HCT116 (cell line): ENCODE measurements at regions not wholly inside any gene's neighbourhood (a gene's known extent, or its start where the extent isn't known, plus 50 kb on each side); places are given as distances from the start of the nearest gene placed in this dataset.

ENCODE experiments used
- CEBPB ChIP-seq: IDR thresholded peaks from 2 replicates; pipeline ENCODE4 v1.6.1; 2012; ENCODE audit warnings: low read depth
- EZH2 ChIP-seq: fragments of 200-600 bp; sonication (generic); IDR thresholded peaks from 2 replicates; pipeline ENCODE4 v1.6.1; 2017; ENCODE audit warnings: antibody characterized with exemption, mixed run types
- POLR2A ChIP-seq: IDR thresholded peaks from 2 replicates; pipeline ENCODE4 v1.7.0; 2011; ENCODE audit warnings: borderline replicate concordance; ENCODE audit not compliant: insufficient read depth, insufficient read length; ENCODE audit errors: extremely low read depth
- POLR2AphosphoS5 ChIP-seq: IDR thresholded peaks from 2 replicates; pipeline ENCODE4 v1.6.1; 2011; ENCODE audit warnings: mild to moderate bottlenecking, low read depth, low read length, moderate library complexity
- RAD21 ChIP-seq: IDR thresholded peaks from 2 replicates; pipeline ENCODE4 v1.6.1; 2012; ENCODE audit warnings: low read depth, mild to moderate bottlenecking
- SP1 ChIP-seq: IDR thresholded peaks from 2 replicates; pipeline ENCODE4 v1.6.1; 2012; ENCODE audit warnings: low read depth
- YY1 ChIP-seq: IDR thresholded peaks from 2 replicates; pipeline ENCODE4 v1.6.1; 2011; ENCODE audit warnings: low read length, low read depth, moderate library complexity, mild to moderate bottlenecking; ENCODE audit not compliant: insufficient replicate concordance; ENCODE audit errors: extremely low read depth
- ZNF274 ChIP-seq: fragments of 200-500 bp; sonication (Bioruptor generic); IDR thresholded peaks from 2 replicates; pipeline ENCODE4 v1.6.1; 2014; ENCODE audit warnings: mild to moderate bottlenecking, low read depth, low read length, inconsistent platforms
- TF ChIP-seq, protein P1 (sequence below): IDR thresholded peaks from 2 replicates; pipeline ENCODE4 v1.6.1; 2011; ENCODE audit warnings: mild to moderate bottlenecking, low read length, moderate library complexity; ENCODE audit not compliant: insufficient replicate concordance; ENCODE audit errors: extremely low read depth
- TF ChIP-seq, protein P2 (sequence below), 3 experiments: fragments of 200-600 bp in 1 of 3; sonication (generic) in 1 of 3; IDR thresholded peaks in 2 of 3; conservative IDR thresholded peaks in 1 of 3; 2 replicates each; pipeline ENCODE4 v1.5.1; 2012 to 2017; ENCODE audit warnings: low read depth in 2 of 3, low read length in 2 of 3, antibody characterized with exemption in 1 of 3, borderline replicate concordance in 1 of 3, control low read depth in 1 of 3, mild to moderate bottlenecking in 1 of 3, mixed read lengths in 1 of 3, mixed run types in 1 of 3, moderate library complexity in 1 of 3; ENCODE audit not compliant: insufficient read depth in 1 of 3
- TF ChIP-seq, protein P3 (sequence below): IDR thresholded peaks from 2 replicates; pipeline ENCODE4 v1.6.1; 2012
- TF ChIP-seq, protein P4 (sequence below): IDR thresholded peaks from 2 replicates; pipeline ENCODE4 v1.6.1; 2012; ENCODE audit warnings: low read depth
- TF ChIP-seq, protein P5 (sequence below): IDR thresholded peaks from 2 replicates; pipeline ENCODE4 v1.6.1; 2012

DNA sequence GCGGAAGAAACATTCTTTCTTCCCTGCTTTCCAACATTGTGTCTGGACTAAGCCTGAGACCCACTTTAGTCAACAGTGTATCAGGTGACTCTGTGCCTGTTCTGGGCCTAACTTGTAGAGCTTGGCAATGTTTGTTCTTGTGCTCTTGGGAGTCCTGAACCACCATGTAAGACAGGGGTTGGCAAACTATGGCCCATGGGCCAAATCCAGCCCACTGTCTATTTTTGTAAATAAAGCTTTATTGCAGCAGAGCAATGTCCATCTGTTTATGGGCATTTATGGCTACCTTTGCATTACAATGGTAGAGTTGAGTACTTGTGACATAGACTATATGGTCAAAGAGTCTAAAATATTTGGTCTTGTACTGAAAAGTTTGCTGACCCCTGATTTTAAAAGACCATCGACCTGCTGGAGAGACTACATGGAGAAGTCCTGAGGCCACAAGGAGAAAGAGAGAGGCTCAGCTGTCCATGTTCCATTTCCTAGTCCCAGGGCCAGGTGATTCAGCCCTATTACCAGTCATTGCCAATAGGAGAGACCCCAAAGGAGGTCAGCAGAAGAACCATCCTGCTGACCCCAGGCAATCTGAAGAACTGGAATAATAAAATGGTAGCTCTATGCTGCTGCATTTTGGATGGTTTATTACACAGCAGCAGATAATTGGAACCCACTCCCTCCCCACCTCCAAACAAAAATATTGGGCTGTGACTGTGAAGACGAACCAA is 211.3 kb downstream of the AUH start:
- TF ChIP-seq, protein P1, sequence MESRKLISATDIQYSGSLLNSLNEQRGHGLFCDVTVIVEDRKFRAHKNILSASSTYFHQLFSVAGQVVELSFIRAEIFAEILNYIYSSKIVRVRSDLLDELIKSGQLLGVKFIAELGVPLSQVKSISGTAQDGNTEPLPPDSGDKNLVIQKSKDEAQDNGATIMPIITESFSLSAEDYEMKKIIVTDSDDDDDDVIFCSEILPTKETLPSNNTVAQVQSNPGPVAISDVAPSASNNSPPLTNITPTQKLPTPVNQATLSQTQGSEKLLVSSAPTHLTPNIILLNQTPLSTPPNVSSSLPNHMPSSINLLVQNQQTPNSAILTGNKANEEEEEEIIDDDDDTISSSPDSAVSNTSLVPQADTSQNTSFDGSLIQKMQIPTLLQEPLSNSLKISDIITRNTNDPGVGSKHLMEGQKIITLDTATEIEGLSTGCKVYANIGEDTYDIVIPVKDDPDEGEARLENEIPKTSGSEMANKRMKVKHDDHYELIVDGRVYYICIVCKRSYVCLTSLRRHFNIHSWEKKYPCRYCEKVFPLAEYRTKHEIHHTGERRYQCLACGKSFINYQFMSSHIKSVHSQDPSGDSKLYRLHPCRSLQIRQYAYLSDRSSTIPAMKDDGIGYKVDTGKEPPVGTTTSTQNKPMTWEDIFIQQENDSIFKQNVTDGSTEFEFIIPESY = no peak
- TF ChIP-seq, protein P2, sequence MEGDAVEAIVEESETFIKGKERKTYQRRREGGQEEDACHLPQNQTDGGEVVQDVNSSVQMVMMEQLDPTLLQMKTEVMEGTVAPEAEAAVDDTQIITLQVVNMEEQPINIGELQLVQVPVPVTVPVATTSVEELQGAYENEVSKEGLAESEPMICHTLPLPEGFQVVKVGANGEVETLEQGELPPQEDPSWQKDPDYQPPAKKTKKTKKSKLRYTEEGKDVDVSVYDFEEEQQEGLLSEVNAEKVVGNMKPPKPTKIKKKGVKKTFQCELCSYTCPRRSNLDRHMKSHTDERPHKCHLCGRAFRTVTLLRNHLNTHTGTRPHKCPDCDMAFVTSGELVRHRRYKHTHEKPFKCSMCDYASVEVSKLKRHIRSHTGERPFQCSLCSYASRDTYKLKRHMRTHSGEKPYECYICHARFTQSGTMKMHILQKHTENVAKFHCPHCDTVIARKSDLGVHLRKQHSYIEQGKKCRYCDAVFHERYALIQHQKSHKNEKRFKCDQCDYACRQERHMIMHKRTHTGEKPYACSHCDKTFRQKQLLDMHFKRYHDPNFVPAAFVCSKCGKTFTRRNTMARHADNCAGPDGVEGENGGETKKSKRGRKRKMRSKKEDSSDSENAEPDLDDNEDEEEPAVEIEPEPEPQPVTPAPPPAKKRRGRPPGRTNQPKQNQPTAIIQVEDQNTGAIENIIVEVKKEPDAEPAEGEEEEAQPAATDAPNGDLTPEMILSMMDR (IDR thresholded peaks at IDR 0.05 in 2 of 3, conservative IDR thresholded peaks at IDR 0.05 in 1 of 3; ENCODE audit: borderline replicate concordance in 1 of 3, insufficient read depth in 1 of 3, low read depth in 2 of 3, low read length in 2 of 3) = no peak
- TF ChIP-seq RAD21 (no peak), EZH2 (no peak), YY1 (no peak), POLR2A (no peak), CEBPB (no peak), ZNF274 (no peak), SP1 (no peak), POLR2AphosphoS5 (no peak)
- TF ChIP-seq, protein P3, sequence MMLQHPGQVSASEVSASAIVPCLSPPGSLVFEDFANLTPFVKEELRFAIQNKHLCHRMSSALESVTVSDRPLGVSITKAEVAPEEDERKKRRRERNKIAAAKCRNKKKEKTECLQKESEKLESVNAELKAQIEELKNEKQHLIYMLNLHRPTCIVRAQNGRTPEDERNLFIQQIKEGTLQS = no peak
- TF ChIP-seq, protein P4, sequence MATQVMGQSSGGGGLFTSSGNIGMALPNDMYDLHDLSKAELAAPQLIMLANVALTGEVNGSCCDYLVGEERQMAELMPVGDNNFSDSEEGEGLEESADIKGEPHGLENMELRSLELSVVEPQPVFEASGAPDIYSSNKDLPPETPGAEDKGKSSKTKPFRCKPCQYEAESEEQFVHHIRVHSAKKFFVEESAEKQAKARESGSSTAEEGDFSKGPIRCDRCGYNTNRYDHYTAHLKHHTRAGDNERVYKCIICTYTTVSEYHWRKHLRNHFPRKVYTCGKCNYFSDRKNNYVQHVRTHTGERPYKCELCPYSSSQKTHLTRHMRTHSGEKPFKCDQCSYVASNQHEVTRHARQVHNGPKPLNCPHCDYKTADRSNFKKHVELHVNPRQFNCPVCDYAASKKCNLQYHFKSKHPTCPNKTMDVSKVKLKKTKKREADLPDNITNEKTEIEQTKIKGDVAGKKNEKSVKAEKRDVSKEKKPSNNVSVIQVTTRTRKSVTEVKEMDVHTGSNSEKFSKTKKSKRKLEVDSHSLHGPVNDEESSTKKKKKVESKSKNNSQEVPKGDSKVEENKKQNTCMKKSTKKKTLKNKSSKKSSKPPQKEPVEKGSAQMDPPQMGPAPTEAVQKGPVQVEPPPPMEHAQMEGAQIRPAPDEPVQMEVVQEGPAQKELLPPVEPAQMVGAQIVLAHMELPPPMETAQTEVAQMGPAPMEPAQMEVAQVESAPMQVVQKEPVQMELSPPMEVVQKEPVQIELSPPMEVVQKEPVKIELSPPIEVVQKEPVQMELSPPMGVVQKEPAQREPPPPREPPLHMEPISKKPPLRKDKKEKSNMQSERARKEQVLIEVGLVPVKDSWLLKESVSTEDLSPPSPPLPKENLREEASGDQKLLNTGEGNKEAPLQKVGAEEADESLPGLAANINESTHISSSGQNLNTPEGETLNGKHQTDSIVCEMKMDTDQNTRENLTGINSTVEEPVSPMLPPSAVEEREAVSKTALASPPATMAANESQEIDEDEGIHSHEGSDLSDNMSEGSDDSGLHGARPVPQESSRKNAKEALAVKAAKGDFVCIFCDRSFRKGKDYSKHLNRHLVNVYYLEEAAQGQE = no peak
- TF ChIP-seq, protein P5, sequence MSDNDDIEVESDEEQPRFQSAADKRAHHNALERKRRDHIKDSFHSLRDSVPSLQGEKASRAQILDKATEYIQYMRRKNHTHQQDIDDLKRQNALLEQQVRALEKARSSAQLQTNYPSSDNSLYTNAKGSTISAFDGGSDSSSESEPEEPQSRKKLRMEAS = no peak
